PC-9 (cell line): ENCODE measurements at regions not wholly inside any gene's neighbourhood (a gene's known extent, or its start where the extent isn't known, plus 50 kb on each side); places are given as distances from the start of the nearest gene placed in this dataset.
A peak's percentile ranks its signal among the peaks of the same experiment; 100 is the strongest.

Source experiments
- BruUV-seq: library from RNA; stranded (reverse); fragments of 400-500 nt; replicated peaks from 2 replicates; lab custom pipeline; 2021; lab: Mats Ljungman, UMichigan
- CTCF ChIA-PET: fragments of 300-600 bp; sonication (Branson Sonifier 250); formaldehyde crosslinking; loops from one replicate; lab custom pipeline; 2022; ENCODE audit warnings: antibody characterized with exemption; lab: Charles Lee
- POLR2A ChIA-PET: fragments of 300-600 bp; sonication (Branson Sonifier 250); formaldehyde crosslinking; loops from one replicate; lab custom pipeline; 2022; ENCODE audit warnings: antibody characterized with exemption; ENCODE audit not compliant: unreplicated experiment; lab: Charles Lee
- DNase-seq, 2 experiments: peaks; one replicate each; pipeline versions ENCODE4 v3.0.0 to v3.0.0-alpha.2; 2015 to 2022; ENCODE audit warnings: mixed read lengths in 1 of 2
- H2AFZ ChIP-seq: fragments of 200-600 bp; sonication (generic); 2 replicates; pipeline ENCODE4 v1.8.1; 2017; ENCODE audit warnings: antibody characterized with exemption
- H3F3A ChIP-seq: fragments of 200-600 bp; sonication (generic); 2 replicates; pipeline ENCODE4 v1.8.1; 2017; ENCODE audit warnings: antibody characterized with exemption, mild to moderate bottlenecking, low read depth; ENCODE audit not compliant: insufficient read depth
- H3K27ac ChIP-seq: fragments of 200-600 bp; sonication (generic); 2 replicates; pipeline ENCODE4 v1.6.1; 2016; ENCODE audit warnings: mixed run types
- H3K27me3 ChIP-seq: fragments of 200-600 bp; sonication (generic); 2 replicates; pipeline ENCODE4 v1.6.1; 2016; ENCODE audit warnings: low read depth, mixed run types; ENCODE audit not compliant: insufficient read depth
- H3K36me3 ChIP-seq: fragments of 200-600 bp; sonication (generic); 2 replicates; pipeline ENCODE4 v1.6.1; 2016; ENCODE audit warnings: low read depth, mixed run types
- H3K4me1 ChIP-seq: fragments of 200-600 bp; sonication (generic); replicated peaks from 2 replicates; pipeline ENCODE4 v1.6.1; 2016; ENCODE audit warnings: mixed run types; ENCODE audit not compliant: insufficient read depth
- H3K4me2 ChIP-seq: fragments of 200-600 bp; sonication (generic); 2 replicates; pipeline ENCODE4 v1.6.1; 2017; ENCODE audit warnings: mixed run types
- H3K4me3 ChIP-seq: fragments of 200-600 bp; sonication (generic); 2 replicates; pipeline ENCODE4 v1.6.1; 2016; ENCODE audit warnings: mixed run types
- H3K79me2 ChIP-seq: fragments of 200-600 bp; sonication (generic); 2 replicates; pipeline ENCODE4 v1.6.1; 2017; ENCODE audit warnings: low read depth, mixed run types
- H3K9me2 ChIP-seq: fragments of 200-600 bp; sonication (generic); 2 replicates; pipeline ENCODE4 v1.8.1; 2017; ENCODE audit warnings: mild to moderate bottlenecking; ENCODE audit not compliant: insufficient read depth
- H3K9me3 ChIP-seq: fragments of 200-600 bp; sonication (generic); 2 replicates; pipeline ENCODE4 v1.8.1; 2016; ENCODE audit warnings: low read depth; ENCODE audit not compliant: insufficient read depth
- H4K20me1 ChIP-seq: fragments of 200-600 bp; sonication (generic); 2 replicates; pipeline ENCODE4 v1.8.1; 2017; ENCODE audit not compliant: insufficient read depth
- CTCF ChIP-seq: fragments of 200-600 bp; sonication (generic); conservative IDR thresholded peaks from 2 replicates; pipeline ENCODE4 v1.6.1; 2017; ENCODE audit warnings: mixed run types, antibody characterized with exemption, mild to moderate bottlenecking, moderate library complexity
- EZH2 ChIP-seq: fragments of 200-600 bp; sonication (generic); IDR thresholded peaks from 2 replicates; pipeline ENCODE4 v1.8.0; 2017; ENCODE audit warnings: antibody characterized with exemption, low read depth
- intact Hi-C: fragments of 100-400 bp; cut with micrococcal nuclease; formaldehyde crosslinking; loops from one replicate; pipeline ENCODE4 v1.10.0; 2022; ENCODE audit not compliant: unreplicated experiment

- Histone ChIP-seq H3K4me2 (no peak overlapping the region), H3K36me3 (no peaks in the 10 kb centered on the region), H3K4me3 (no peak overlapping the region), H3K79me2 (no peaks in the 10 kb centered on the region), H3F3A (no peaks in the 10 kb centered on the region), H4K20me1 (no peaks in the 10 kb centered on the region), H2AFZ (no peak overlapping the region), H3K27ac (no peak overlapping the region), H3K4me1 (peaks cover 7% of the 10 kb centered on the region; the same call in 1 of the 2 replicates), H3K9me2 (no peaks in the 10 kb centered on the region), H3K27me3 (no peaks in the 10 kb centered on the region), H3K9me3 (no peaks in the 10 kb centered on the region)
- CTCF ChIA-PET, result no interaction called here
- intact Hi-C loops, result no loop called here
- TF ChIP-seq EZH2, result no peak
- no peak for TF ChIP-seq CTCF
- DNase-seq, result no peak
- BruUV-seq, result no TSS peak
- POLR2A ChIA-PET, result interaction anchor here (0.5 kb wide), 1 partner anchor 180 kb away, joined by 8 read pairs; no protein-coding TSS in a partner anchor
These were observed 329.8 kb downstream of the ZNF608 start for GRCh38 chr5:124416627-124417026.

- no peaks in the 10 kb centered on the region for H3F3A ChIP-seq
- no peak overlapping the region for H3K27ac ChIP-seq
- H3K36me3 ChIP-seq, result no peaks in the 10 kb centered on the region
- TF ChIP-seq CTCF, result no peak
- TF ChIP-seq EZH2, result no peak
- no peaks in the 10 kb centered on the region for H3K27me3 ChIP-seq
- BruUV-seq, result no TSS peak
- no peak overlapping the region for H3K4me2 ChIP-seq
- no peaks in the 10 kb centered on the region for H3K9me2 ChIP-seq
- H2AFZ ChIP-seq, result no peak overlapping the region
- intact Hi-C loops, result no loop called here
- DNase-seq, result peak; percentile 6 to 53
- peaks cover 7% of the 10 kb centered on the region; the same call in 1 of the 2 replicates for H3K4me1 ChIP-seq
- POLR2A ChIA-PET, result no interaction called here
- H3K4me3 ChIP-seq, result no peak overlapping the region
- no peaks in the 10 kb centered on the region for H3K79me2 ChIP-seq
- H3K9me3 ChIP-seq, result no peaks in the 10 kb centered on the region
- no peaks in the 10 kb centered on the region for H4K20me1 ChIP-seq
- CTCF ChIA-PET, result no interaction called here
These were observed 331.5 kb downstream of the ZNF608 start for GRCh38 chr5:124414973-124415372.

GRCh38 chr5:124410539-124411488 is 335.6 kb downstream of the ZNF608 start:
- CTCF ChIA-PET, result no interaction called here
- H2AFZ ChIP-seq, result no peak overlapping the region

More at GRCh38 chr5:124410539-124411488, 335.6 kb downstream of the ZNF608 start:
- Histone ChIP-seq H3K27ac (no peak overlapping the region), H3K4me1 (peaks cover 7% of the 10 kb centered on the region; the same call in 1 of the 2 replicates), H3K79me2 (no peaks in the 10 kb centered on the region), H3K9me2 (no peaks in the 10 kb centered on the region), H3F3A (no peaks in the 10 kb centered on the region), H4K20me1 (no peaks in the 10 kb centered on the region), H3K27me3 (no peaks in the 10 kb centered on the region), H3K4me3 (no peak overlapping the region), H3K4me2 (no peak overlapping the region), H3K36me3 (no peaks in the 10 kb centered on the region), H3K9me3 (no peaks in the 10 kb centered on the region; the same call in 1 of the 2 replicates)
- no peak for DNase-seq
- intact Hi-C loops, result no loop called here
- POLR2A ChIA-PET, result no interaction called here
- BruUV-seq, result no TSS peak
- TF ChIP-seq CTCF (no peak), EZH2 (no peak)
